HG03469 (cell line): ENCODE measurements at regions not wholly inside any gene's neighbourhood (a gene's known extent, or its start where the extent isn't known, plus 50 kb on each side); places are given as distances from the start of the nearest gene placed in this dataset.
"Not testable (repeated sequence)": the region's sequence is repeated elsewhere in the genome, so short reads cannot be mapped to it uniquely, and the experiment has no call there.

ENCODE experiments used
- ATAC-seq: cut with Tn5 transposase; IDR thresholded peaks from one replicate; pipeline ENCODE4 v1.9.1; 2021; ENCODE audit warnings: mild to moderate bottlenecking, moderate library complexity, moderate number of reproducible peaks; ENCODE audit not compliant: unreplicated experiment

- ATAC-seq, result no peak
Observed at GRCh38 chr2:142509401-142509800, 368.1 kb upstream of the KYNU start.

GRCh38 chr2:142504754-142505153 lies 372.7 kb upstream of the KYNU start:
- no peak for ATAC-seq

- ATAC-seq, result no peak
Observed at GRCh38 chr2:142502402-142502801, 371.6 kb upstream of the LRP1B start.

- no peak for ATAC-seq
Observed at GRCh38 chr2:142495141-142495540, 364.3 kb upstream of the LRP1B start.

GRCh38 chr2:142489631-142490030 lies 358.8 kb upstream of the LRP1B start:
- ATAC-seq, result not testable (repeated sequence)

- ATAC-seq, result no peak
Observed at GRCh38 chr2:142484111-142484510, 353.3 kb upstream of the LRP1B start.

GRCh38 chr2:142483653-142484052 lies 352.8 kb upstream of the LRP1B start:
- ATAC-seq, result no peak

- ATAC-seq, result no peak
Observed at GRCh38 chr2:142478206-142478605, 347.4 kb upstream of the LRP1B start.

GRCh38 chr2:142472382-142472781 lies 341.6 kb upstream of the LRP1B start:
- no peak for ATAC-seq

GRCh38 chr2:142467321-142467720 lies 336.5 kb upstream of the LRP1B start:
- no peak for ATAC-seq

- no peak for ATAC-seq
Observed at GRCh38 chr2:142463047-142463446, 332.2 kb upstream of the LRP1B start.

GRCh38 chr2:142462306-142462705 lies 331.5 kb upstream of the LRP1B start:
- ATAC-seq, result no peak

- ATAC-seq, result no peak
Observed at GRCh38 chr2:142445551-142446072, 314.8 kb upstream of the LRP1B start.

- ATAC-seq, result no peak
Observed at GRCh38 chr2:142445023-142445422, 314.2 kb upstream of the LRP1B start.

GRCh38 chr2:142435847-142436246 lies 305.0 kb upstream of the LRP1B start:
- no peak for ATAC-seq

- ATAC-seq, result no peak
Observed at GRCh38 chr2:142426064-142426463, 295.2 kb upstream of the LRP1B start.

GRCh38 chr2:142425551-142425950 lies 294.7 kb upstream of the LRP1B start:
- no peak for ATAC-seq

- ATAC-seq, result no peak
Observed at GRCh38 chr2:142423603-142424002, 292.8 kb upstream of the LRP1B start.

- ATAC-seq, result no peak
Observed at GRCh38 chr2:142422769-142423168, 292.0 kb upstream of the LRP1B start.

GRCh38 chr2:142422041-142422440 lies 291.2 kb upstream of the LRP1B start:
- ATAC-seq, result no peak

GRCh38 chr2:142418699-142419098 lies 287.9 kb upstream of the LRP1B start:
- not testable (repeated sequence) for ATAC-seq

- ATAC-seq, result no peak
Observed at GRCh38 chr2:142416996-142417395, 286.2 kb upstream of the LRP1B start.

GRCh38 chr2:142415461-142415860 lies 284.6 kb upstream of the LRP1B start:
- ATAC-seq, result no peak
